ENCODE measurements at regions not wholly inside any gene's neighbourhood (a gene's known extent, or its start where the extent isn't known, plus 50 kb on each side); places are given as distances from the start of the nearest gene placed in this dataset.
A peak's percentile ranks its signal among the peaks of the same experiment; 100 is the strongest.

DNA sequence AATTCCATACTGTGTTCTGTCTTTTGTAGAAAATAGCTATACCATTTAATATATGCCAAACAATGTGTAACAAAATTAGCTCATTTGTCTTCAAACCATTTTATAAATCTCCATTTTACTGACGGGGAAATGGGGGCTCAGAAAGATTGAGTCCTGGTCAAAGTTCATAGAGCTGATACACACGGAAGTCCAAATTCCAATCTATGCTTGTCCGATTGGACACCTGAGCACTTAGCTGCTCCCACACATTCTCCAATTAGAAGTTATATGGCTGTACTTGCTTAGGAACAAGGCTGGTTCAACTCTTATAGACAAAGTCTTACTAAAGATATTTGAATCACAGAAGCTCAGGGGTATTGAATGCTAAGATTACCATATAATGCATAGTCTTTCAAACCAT is 185.2 kb downstream of the ANKRD50 start:
- TF ChIP-seq, protein P1, sequence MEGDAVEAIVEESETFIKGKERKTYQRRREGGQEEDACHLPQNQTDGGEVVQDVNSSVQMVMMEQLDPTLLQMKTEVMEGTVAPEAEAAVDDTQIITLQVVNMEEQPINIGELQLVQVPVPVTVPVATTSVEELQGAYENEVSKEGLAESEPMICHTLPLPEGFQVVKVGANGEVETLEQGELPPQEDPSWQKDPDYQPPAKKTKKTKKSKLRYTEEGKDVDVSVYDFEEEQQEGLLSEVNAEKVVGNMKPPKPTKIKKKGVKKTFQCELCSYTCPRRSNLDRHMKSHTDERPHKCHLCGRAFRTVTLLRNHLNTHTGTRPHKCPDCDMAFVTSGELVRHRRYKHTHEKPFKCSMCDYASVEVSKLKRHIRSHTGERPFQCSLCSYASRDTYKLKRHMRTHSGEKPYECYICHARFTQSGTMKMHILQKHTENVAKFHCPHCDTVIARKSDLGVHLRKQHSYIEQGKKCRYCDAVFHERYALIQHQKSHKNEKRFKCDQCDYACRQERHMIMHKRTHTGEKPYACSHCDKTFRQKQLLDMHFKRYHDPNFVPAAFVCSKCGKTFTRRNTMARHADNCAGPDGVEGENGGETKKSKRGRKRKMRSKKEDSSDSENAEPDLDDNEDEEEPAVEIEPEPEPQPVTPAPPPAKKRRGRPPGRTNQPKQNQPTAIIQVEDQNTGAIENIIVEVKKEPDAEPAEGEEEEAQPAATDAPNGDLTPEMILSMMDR (IDR thresholded peaks at IDR 0.05; ENCODE audit: borderline replicate concordance, extremely low read depth, insufficient read depth) = no peak
- no peaks in the 10 kb centered on the region for H3K27me3 ChIP-seq (ENCODE audit: control insufficient read depth, insufficient read depth, low read length)
- no peak for FAIRE-seq
- no peaks in the 10 kb centered on the region for H3K4me1 ChIP-seq (ENCODE audit: control insufficient read depth in 2 of 3, insufficient read depth in 2 of 3, low read depth in 1 of 3, low read length in 3 of 3)
- no peaks in the 10 kb centered on the region for H3K9me3 ChIP-seq (ENCODE audit: control insufficient read depth in 2 of 3, insufficient read depth in 1 of 3, low read length in 3 of 3)
- no peak overlapping the region for H3K9ac ChIP-seq (ENCODE audit: low read length in 3 of 3)
- no peaks in the 10 kb centered on the region for H3K36me3 ChIP-seq (ENCODE audit: control insufficient read depth in 2 of 3, insufficient read depth in 3 of 3, low read length in 3 of 3)
- H3K4me3 ChIP-seq (ENCODE audit: low read length in 3 of 3) = no peak overlapping the region
- intact Hi-C loops (cut with DNase I) = no loop called here
- DNase-seq = peak in 1 of 5 donors; percentile 7
- no peak overlapping the region for H3K27ac ChIP-seq (ENCODE audit: low read depth in 2 of 2, low read length in 2 of 2)

DNA sequence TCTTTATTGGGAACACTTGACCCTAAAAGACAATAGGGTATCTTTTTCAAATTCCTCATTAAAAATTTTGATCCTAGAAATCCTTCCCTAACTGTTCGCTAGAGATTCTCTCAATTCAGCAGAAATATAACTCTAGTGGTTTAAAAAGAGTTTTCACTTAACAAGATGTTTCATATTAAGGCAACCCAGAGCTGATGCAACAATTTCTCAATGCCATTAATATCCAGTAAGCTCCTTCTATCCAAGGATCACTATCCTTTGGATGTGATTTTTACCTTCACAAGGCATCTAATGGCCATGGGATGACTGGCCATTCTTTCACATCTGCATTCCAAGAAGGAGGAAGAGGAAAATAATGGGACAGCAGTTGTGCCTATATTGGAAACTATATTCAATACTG is 183.4 kb downstream of the ANKRD50 start:
- Histone ChIP-seq H3K36me3 (ENCODE audit: control insufficient read depth in 2 of 3, insufficient read depth in 3 of 3, low read length in 3 of 3) (no peaks in the 10 kb centered on the region), H3K27me3 (ENCODE audit: control insufficient read depth, insufficient read depth, low read length) (no peaks in the 10 kb centered on the region), H3K4me1 (ENCODE audit: control insufficient read depth in 2 of 3, insufficient read depth in 2 of 3, low read depth in 1 of 3, low read length in 3 of 3) (no peaks in the 10 kb centered on the region), H3K27ac (ENCODE audit: low read depth in 2 of 2, low read length in 2 of 2) (no peak overlapping the region), H3K9me3 (ENCODE audit: control insufficient read depth in 2 of 3, insufficient read depth in 1 of 3, low read length in 3 of 3) (no peaks in the 10 kb centered on the region), H3K9ac (ENCODE audit: low read length in 3 of 3) (no peak overlapping the region), H3K4me3 (ENCODE audit: low read length in 3 of 3) (no peak overlapping the region)
- DNase-seq (no peak), FAIRE-seq (no peak)
- TF ChIP-seq, protein P1 (IDR thresholded peaks at IDR 0.05; ENCODE audit: borderline replicate concordance, extremely low read depth, insufficient read depth) = no peak
- intact Hi-C loops (cut with DNase I) = no loop called here

DNA sequence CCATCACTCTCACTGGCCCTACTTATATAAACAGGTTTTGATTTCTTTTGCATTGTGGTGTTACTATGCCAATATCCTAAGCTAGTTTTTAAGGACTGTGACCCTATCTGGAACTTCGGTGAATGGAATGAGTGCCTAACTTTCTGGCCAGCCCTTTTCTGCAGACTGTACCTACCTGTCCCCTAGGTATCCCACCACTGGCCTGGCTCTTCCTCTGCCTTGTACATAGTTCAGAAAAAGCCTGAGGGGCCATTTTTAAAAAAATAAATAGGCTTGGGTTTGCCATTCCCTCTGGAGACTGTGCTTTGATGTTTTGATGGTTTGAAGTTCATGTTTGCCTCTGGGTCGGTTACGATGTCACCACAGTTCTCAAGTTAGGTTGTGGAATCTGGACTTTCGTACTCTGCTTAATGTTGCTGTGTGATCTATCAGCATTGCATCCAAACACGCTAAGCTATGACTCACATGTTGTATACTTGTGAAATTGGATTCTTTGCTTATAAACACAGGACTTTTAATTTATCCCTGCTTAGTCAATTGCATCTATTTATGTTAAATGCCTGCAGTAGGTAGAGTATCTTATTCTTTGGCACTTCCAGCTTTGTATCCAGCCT is 182.0 kb downstream of the ANKRD50 start:
- Histone ChIP-seq H3K27me3 (ENCODE audit: control insufficient read depth, insufficient read depth, low read length) (no peaks in the 10 kb centered on the region), H3K4me3 (ENCODE audit: low read length in 3 of 3) (no peak overlapping the region), H3K9ac (ENCODE audit: low read length in 3 of 3) (no peak overlapping the region), H3K27ac (ENCODE audit: low read depth in 2 of 2, low read length in 2 of 2) (no peak overlapping the region), H3K4me1 (ENCODE audit: control insufficient read depth in 2 of 3, insufficient read depth in 2 of 3, low read depth in 1 of 3, low read length in 3 of 3) (no peaks in the 10 kb centered on the region), H3K36me3 (ENCODE audit: control insufficient read depth in 2 of 3, insufficient read depth in 3 of 3, low read length in 3 of 3) (no peaks in the 10 kb centered on the region), H3K9me3 (ENCODE audit: control insufficient read depth in 2 of 3, insufficient read depth in 1 of 3, low read length in 3 of 3) (no peaks in the 10 kb centered on the region)
- no peak for DNase-seq
- FAIRE-seq = no peak
- intact Hi-C loops (cut with DNase I) = no loop called here
- TF ChIP-seq, protein P1 (IDR thresholded peaks at IDR 0.05; ENCODE audit: borderline replicate concordance, extremely low read depth, insufficient read depth) = no peak

DNA sequence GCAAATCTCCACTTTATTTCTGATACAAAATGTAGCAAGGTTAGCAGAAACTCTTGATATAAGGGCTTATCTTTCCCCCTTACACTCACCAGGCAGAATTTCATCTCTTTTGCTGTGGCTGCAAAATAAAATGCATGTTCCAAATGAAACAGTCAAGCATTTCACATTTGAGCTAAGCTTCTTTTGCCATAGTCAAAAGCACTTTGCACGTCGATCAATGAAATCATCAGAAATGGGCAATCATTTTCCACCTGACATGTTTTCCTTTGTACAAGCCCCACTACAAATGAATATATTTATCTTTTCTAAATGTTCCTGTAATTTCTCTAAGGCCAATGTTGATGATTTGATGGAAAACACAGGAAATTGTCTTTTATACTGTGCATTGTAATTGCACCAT is 178.4 kb downstream of the ANKRD50 start:
- Histone ChIP-seq H3K27ac (ENCODE audit: low read depth in 2 of 2, low read length in 2 of 2) (no peak overlapping the region), H3K4me3 (ENCODE audit: low read length in 3 of 3) (no peak overlapping the region), H3K4me1 (ENCODE audit: control insufficient read depth in 2 of 3, insufficient read depth in 2 of 3, low read depth in 1 of 3, low read length in 3 of 3) (no peaks in the 10 kb centered on the region), H3K9me3 (ENCODE audit: control insufficient read depth in 2 of 3, insufficient read depth in 1 of 3, low read length in 3 of 3) (no peaks in the 10 kb centered on the region), H3K36me3 (ENCODE audit: control insufficient read depth in 2 of 3, insufficient read depth in 3 of 3, low read length in 3 of 3) (no peaks in the 10 kb centered on the region), H3K27me3 (ENCODE audit: control insufficient read depth, insufficient read depth, low read length) (no peaks in the 10 kb centered on the region), H3K9ac (ENCODE audit: low read length in 3 of 3) (no peak overlapping the region)
- TF ChIP-seq, protein P1 (IDR thresholded peaks at IDR 0.05; ENCODE audit: borderline replicate concordance, extremely low read depth, insufficient read depth) = no peak
- no peak for FAIRE-seq
- intact Hi-C loops (cut with DNase I) = no loop called here
- DNase-seq = no peak
